H9 (cell line): ENCODE measurements at regions not wholly inside any gene's neighbourhood (a gene's known extent, or its start where the extent isn't known, plus 50 kb on each side); places are given as distances from the start of the nearest gene placed in this dataset.

Experiments
- DNase-seq: peaks from one replicate; pipeline ENCODE4 v3.0.0-alpha.2; 2017
- H2AFZ ChIP-seq: one replicate; pipeline ENCODE4 v1.6.1; 2013; ENCODE audit warnings: mild to moderate bottlenecking, low read length, control low read depth, moderate library complexity
- H2AK5ac ChIP-seq: 2 replicates; pipeline ENCODE4 v1.6.1; 2013; ENCODE audit warnings: low read length, control low read depth, mixed read lengths; ENCODE audit not compliant: insufficient read length
- H2BK120ac ChIP-seq: one replicate; pipeline ENCODE4 v1.6.1; 2013; ENCODE audit warnings: low read depth, mild to moderate bottlenecking, low read length, control low read depth, inconsistent platforms; ENCODE audit not compliant: poor library complexity, severe bottlenecking
- H2BK12ac ChIP-seq: 2 replicates; pipeline ENCODE4 v1.6.1; 2013; ENCODE audit warnings: low read length, control low read depth, mixed read lengths, low read depth; ENCODE audit not compliant: insufficient read length
- H2BK15ac ChIP-seq: 2 replicates; pipeline ENCODE4 v1.6.1; 2013; ENCODE audit warnings: low read depth, low read length, control low read depth
- H2BK20ac ChIP-seq: one replicate; pipeline ENCODE4 v1.6.1; 2013; ENCODE audit warnings: low read depth, mild to moderate bottlenecking, low read length, control low read depth, inconsistent platforms; ENCODE audit not compliant: poor library complexity, severe bottlenecking
- H2BK5ac ChIP-seq: 2 replicates; pipeline ENCODE4 v1.6.1; 2013; ENCODE audit warnings: low read length, control low read depth, mixed read lengths; ENCODE audit not compliant: insufficient read length
- H3K14ac ChIP-seq: 2 replicates; pipeline ENCODE4 v1.6.1; 2013; ENCODE audit warnings: low read length, control low read depth; ENCODE audit not compliant: insufficient read depth
- H3K18ac ChIP-seq: 2 replicates; pipeline ENCODE4 v1.6.1; 2013; ENCODE audit warnings: low read depth, mild to moderate bottlenecking, mixed read lengths, low read length, control low read depth; ENCODE audit not compliant: insufficient read length
- H3K23ac ChIP-seq: 2 replicates; pipeline ENCODE4 v1.6.1; 2013; ENCODE audit warnings: low read length, control low read depth, mixed read lengths, low read depth; ENCODE audit not compliant: insufficient read length
- H3K23me2 ChIP-seq: 2 replicates; pipeline ENCODE4 v1.6.1; 2013; ENCODE audit warnings: low read depth, mild to moderate bottlenecking, mixed read lengths, low read length, control low read depth; ENCODE audit not compliant: insufficient read length, poor library complexity, severe bottlenecking
- H3K27ac ChIP-seq: 2 replicates; pipeline ENCODE4 v1.5.1; 2013; ENCODE audit warnings: low read length, control low read depth, mixed read lengths, low read depth; ENCODE audit not compliant: insufficient read length
- H3K27me3 ChIP-seq: 2 replicates; pipeline ENCODE4 v1.6.1; 2013; ENCODE audit warnings: low read length, control low read depth, inconsistent platforms; ENCODE audit not compliant: insufficient read depth
- H3K4ac ChIP-seq: 2 replicates; pipeline ENCODE4 v1.6.1; 2013; ENCODE audit warnings: low read depth, mild to moderate bottlenecking, control low read depth, inconsistent platforms, low read length, moderate library complexity
- H3K4me1 ChIP-seq: 2 replicates; pipeline ENCODE4 v1.6.1; 2013; ENCODE audit warnings: low read length, control low read depth, inconsistent platforms; ENCODE audit not compliant: insufficient read depth
- H3K4me2 ChIP-seq: 2 replicates; pipeline ENCODE4 v1.6.1; 2013; ENCODE audit warnings: low read length, control low read depth, mixed read lengths; ENCODE audit not compliant: insufficient read length, insufficient read depth
- H3K56ac ChIP-seq: 2 replicates; pipeline ENCODE4 v1.6.1; 2013; ENCODE audit warnings: low read depth, mild to moderate bottlenecking, mixed read lengths, low read length, control low read depth; ENCODE audit not compliant: insufficient read length
- H3K79me1 ChIP-seq: 2 replicates; pipeline ENCODE4 v1.6.1; 2013; ENCODE audit warnings: low read depth, mild to moderate bottlenecking, moderate library complexity, low read length, control low read depth, inconsistent platforms; ENCODE audit not compliant: insufficient read depth, poor library complexity, severe bottlenecking
- H3K79me2 ChIP-seq: 2 replicates; pipeline ENCODE4 v1.6.1; 2013; ENCODE audit warnings: low read length, control low read depth, inconsistent platforms; ENCODE audit not compliant: insufficient read depth
- H3K9ac ChIP-seq: 2 replicates; pipeline ENCODE4 v1.6.1; 2013; ENCODE audit warnings: low read length, control low read depth, mixed read lengths; ENCODE audit not compliant: insufficient read length; ENCODE audit errors: extremely low read depth
- H3K9me3 ChIP-seq: one replicate; pipeline ENCODE4 v1.6.1; 2013; ENCODE audit warnings: low read depth, low read length, inconsistent platforms; ENCODE audit not compliant: control insufficient read depth
- H3T11ph ChIP-seq: one replicate; pipeline ENCODE4 v1.6.1; 2013; ENCODE audit warnings: mild to moderate bottlenecking, low read length, control low read depth, inconsistent platforms
- H4K20me1 ChIP-seq: one replicate; pipeline ENCODE4 v1.6.1; 2013; ENCODE audit not compliant: control insufficient read depth, insufficient read length, insufficient read depth
- H4K5ac ChIP-seq: 2 replicates; pipeline ENCODE4 v1.6.1; 2013; ENCODE audit warnings: low read depth, mild to moderate bottlenecking, mixed read lengths, low read length, control low read depth; ENCODE audit not compliant: insufficient read length
- H4K8ac ChIP-seq: replicated peaks from 2 replicates; pipeline ENCODE4 v1.6.1; 2013; ENCODE audit warnings: low read length, control low read depth, mixed read lengths, low read depth; ENCODE audit not compliant: insufficient read length
- H4K91ac ChIP-seq: 2 replicates; pipeline ENCODE4 v1.6.1; 2013; ENCODE audit warnings: low read depth, mild to moderate bottlenecking, moderate library complexity, mixed read lengths, low read length, control low read depth; ENCODE audit not compliant: insufficient read length
- H3K27ac Mint-ChIP-seq, 3 experiments: 2 replicates in 2 of 3; 3 replicates in 1 of 3; pipeline ENCODE4 v1.8.0; 2020 to 2021; ENCODE audit warnings: mixed read lengths in 3 of 3, mild to moderate bottlenecking in 1 of 3, moderate library complexity in 1 of 3
- H3K27me3 Mint-ChIP-seq: 2 replicates; pipeline ENCODE4 v1.8.0; 2021; ENCODE audit warnings: low read depth, mild to moderate bottlenecking, moderate library complexity, mixed read lengths
- H3K36me3 Mint-ChIP-seq, 3 experiments: 2 replicates in 2 of 3; 3 replicates in 1 of 3; pipeline ENCODE4 v1.8.0; 2020 to 2021; ENCODE audit warnings: low read depth in 3 of 3, mixed read lengths in 3 of 3; ENCODE audit not compliant: insufficient read depth in 1 of 3
- H3K4me1 Mint-ChIP-seq, 2 experiments: 2 replicates each; pipeline ENCODE4 v1.8.0; 2020; ENCODE audit warnings: mixed read lengths in 2 of 2
- H3K4me3 Mint-ChIP-seq, 2 experiments: 2 replicates in 1 of 2; 3 replicates in 1 of 2; pipeline ENCODE4 v1.8.0; 2020 to 2021; ENCODE audit warnings: mild to moderate bottlenecking in 2 of 2, mixed read lengths in 2 of 2, moderate library complexity in 1 of 2
- H3K9me3 Mint-ChIP-seq, 2 experiments: 2 replicates in 1 of 2; 3 replicates in 1 of 2; pipeline ENCODE4 v1.8.0; 2020; ENCODE audit warnings: mild to moderate bottlenecking in 2 of 2, mixed read lengths in 2 of 2, moderate library complexity in 1 of 2
- WGBS: extraction: QIAGEN DNeasy Blood & Tissue Kit; methylation state at CpG from one replicate; pipeline ENCODE4 v1.1.7; 2013; ENCODE audit warnings: missing lambda C conversion rate, low lambda C conversion rate, mixed read lengths; ENCODE audit not compliant: insufficient read length; ENCODE audit errors: extremely low coverage; 5-methylcytosine and 5-hydroxymethylcytosine counted together
- TF ChIP-seq, protein P1 (sequence below): fragments of 200-600 bp; sonication (generic); conservative IDR thresholded peaks from 3 replicates; pipeline ENCODE4 v1.8.0; 2021; ENCODE audit warnings: antibody characterized with exemption, mild to moderate bottlenecking

DNA sequence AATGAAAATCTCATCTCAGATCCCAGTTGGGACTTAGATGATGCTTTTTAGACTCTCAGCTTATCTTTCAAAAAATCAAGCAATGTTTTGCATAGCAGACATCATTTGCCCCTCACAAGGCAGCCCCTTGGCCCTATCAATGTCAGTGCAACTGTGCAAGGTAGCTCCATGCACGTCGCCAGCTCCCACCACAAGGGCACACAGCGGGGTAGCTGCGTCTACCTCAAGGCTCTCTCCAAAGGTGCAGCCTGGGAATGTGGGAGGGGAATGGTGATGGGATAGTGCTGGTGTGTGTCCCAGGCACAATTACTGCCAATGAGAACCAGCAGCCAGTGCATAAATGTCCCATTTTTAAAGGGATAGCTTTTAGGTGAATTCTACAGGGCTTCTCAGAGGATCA, 137.5 kb upstream of the SYNDIG1 start:
- Histone ChIP-seq H3K56ac (no peak overlapping the region), H4K91ac (no peak overlapping the region), H2BK20ac (no peak overlapping the region), H3K23ac (no peak overlapping the region), H3K79me1 (no peaks in the 10 kb centered on the region), H3T11ph (no peak overlapping the region), H3K14ac (no peak overlapping the region), H2BK120ac (no peak overlapping the region), H3K79me2 (no peaks in the 10 kb centered on the region), H4K5ac (no peak overlapping the region), H2BK12ac (no peak overlapping the region), H2AFZ (no peak overlapping the region), H3K27ac (no peak overlapping the region), H3K4me1 (no peaks in the 10 kb centered on the region), H4K20me1 (no peaks in the 10 kb centered on the region), H3K9me3 (no peaks in the 10 kb centered on the region), H3K9ac (no peak overlapping the region), H2BK5ac (no peak overlapping the region), H3K23me2 (no peaks in the 10 kb centered on the region), H2BK15ac (no peak overlapping the region), H4K8ac (no peak overlapping the region), H2AK5ac (no peak overlapping the region), H3K27me3 (no peaks in the 10 kb centered on the region), H3K4me2 (no peak overlapping the region), H3K4ac (no peak overlapping the region), H3K18ac (no peak overlapping the region)
- Mint-ChIP-seq H3K9me3 (no peaks in the 10 kb centered on the region), H3K4me1 (peaks cover 0 to under 1% of the 10 kb centered on the region in 2 experiments; a peak in 1 of 4 replicates), H3K36me3 (no peaks in the 10 kb centered on the region), H3K27me3 (no peaks in the 10 kb centered on the region; the same call in 1 of the 2 replicates), H3K27ac (no peak overlapping the region), H3K4me3 (no peak overlapping the region)
- no peak for DNase-seq
- TF ChIP-seq, protein P1, sequence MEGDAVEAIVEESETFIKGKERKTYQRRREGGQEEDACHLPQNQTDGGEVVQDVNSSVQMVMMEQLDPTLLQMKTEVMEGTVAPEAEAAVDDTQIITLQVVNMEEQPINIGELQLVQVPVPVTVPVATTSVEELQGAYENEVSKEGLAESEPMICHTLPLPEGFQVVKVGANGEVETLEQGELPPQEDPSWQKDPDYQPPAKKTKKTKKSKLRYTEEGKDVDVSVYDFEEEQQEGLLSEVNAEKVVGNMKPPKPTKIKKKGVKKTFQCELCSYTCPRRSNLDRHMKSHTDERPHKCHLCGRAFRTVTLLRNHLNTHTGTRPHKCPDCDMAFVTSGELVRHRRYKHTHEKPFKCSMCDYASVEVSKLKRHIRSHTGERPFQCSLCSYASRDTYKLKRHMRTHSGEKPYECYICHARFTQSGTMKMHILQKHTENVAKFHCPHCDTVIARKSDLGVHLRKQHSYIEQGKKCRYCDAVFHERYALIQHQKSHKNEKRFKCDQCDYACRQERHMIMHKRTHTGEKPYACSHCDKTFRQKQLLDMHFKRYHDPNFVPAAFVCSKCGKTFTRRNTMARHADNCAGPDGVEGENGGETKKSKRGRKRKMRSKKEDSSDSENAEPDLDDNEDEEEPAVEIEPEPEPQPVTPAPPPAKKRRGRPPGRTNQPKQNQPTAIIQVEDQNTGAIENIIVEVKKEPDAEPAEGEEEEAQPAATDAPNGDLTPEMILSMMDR = no peak
- WGBS = no CpG with 5 or more reads among the region's 4 CpGs
